PC-9 (cell line): ENCODE measurements at regions not wholly inside any gene's neighbourhood (a gene's known extent, or its start where the extent isn't known, plus 50 kb on each side); places are given as distances from the start of the nearest gene placed in this dataset.
"Not testable (repeated sequence)": the region's sequence is repeated elsewhere in the genome, so short reads cannot be mapped to it uniquely, and the experiment has no call there.

Source experiments
- BruUV-seq: library from RNA; stranded (reverse); fragments of 400-500 nt; replicated peaks from 2 replicates; lab custom pipeline; 2021; lab: Mats Ljungman, UMichigan
- CTCF ChIA-PET: fragments of 300-600 bp; sonication (Branson Sonifier 250); formaldehyde crosslinking; loops from one replicate; lab custom pipeline; 2022; ENCODE audit warnings: antibody characterized with exemption; lab: Charles Lee
- POLR2A ChIA-PET: fragments of 300-600 bp; sonication (Branson Sonifier 250); formaldehyde crosslinking; loops from one replicate; lab custom pipeline; 2022; ENCODE audit warnings: antibody characterized with exemption; ENCODE audit not compliant: unreplicated experiment; lab: Charles Lee
- DNase-seq, 2 experiments: peaks; one replicate each; pipeline versions ENCODE4 v3.0.0 to v3.0.0-alpha.2; 2015 to 2022; ENCODE audit warnings: mixed read lengths in 1 of 2
- H2AFZ ChIP-seq: fragments of 200-600 bp; sonication (generic); 2 replicates; pipeline ENCODE4 v1.8.1; 2017; ENCODE audit warnings: antibody characterized with exemption
- H3F3A ChIP-seq: fragments of 200-600 bp; sonication (generic); 2 replicates; pipeline ENCODE4 v1.8.1; 2017; ENCODE audit warnings: antibody characterized with exemption, mild to moderate bottlenecking, low read depth; ENCODE audit not compliant: insufficient read depth
- H3K27ac ChIP-seq: fragments of 200-600 bp; sonication (generic); 2 replicates; pipeline ENCODE4 v1.6.1; 2016; ENCODE audit warnings: mixed run types
- H3K27me3 ChIP-seq: fragments of 200-600 bp; sonication (generic); 2 replicates; pipeline ENCODE4 v1.6.1; 2016; ENCODE audit warnings: low read depth, mixed run types; ENCODE audit not compliant: insufficient read depth
- H3K36me3 ChIP-seq: fragments of 200-600 bp; sonication (generic); 2 replicates; pipeline ENCODE4 v1.6.1; 2016; ENCODE audit warnings: low read depth, mixed run types
- H3K4me1 ChIP-seq: fragments of 200-600 bp; sonication (generic); replicated peaks from 2 replicates; pipeline ENCODE4 v1.6.1; 2016; ENCODE audit warnings: mixed run types; ENCODE audit not compliant: insufficient read depth
- H3K4me2 ChIP-seq: fragments of 200-600 bp; sonication (generic); 2 replicates; pipeline ENCODE4 v1.6.1; 2017; ENCODE audit warnings: mixed run types
- H3K4me3 ChIP-seq: fragments of 200-600 bp; sonication (generic); 2 replicates; pipeline ENCODE4 v1.6.1; 2016; ENCODE audit warnings: mixed run types
- H3K79me2 ChIP-seq: fragments of 200-600 bp; sonication (generic); 2 replicates; pipeline ENCODE4 v1.6.1; 2017; ENCODE audit warnings: low read depth, mixed run types
- H3K9me2 ChIP-seq: fragments of 200-600 bp; sonication (generic); 2 replicates; pipeline ENCODE4 v1.8.1; 2017; ENCODE audit warnings: mild to moderate bottlenecking; ENCODE audit not compliant: insufficient read depth
- H3K9me3 ChIP-seq: fragments of 200-600 bp; sonication (generic); 2 replicates; pipeline ENCODE4 v1.8.1; 2016; ENCODE audit warnings: low read depth; ENCODE audit not compliant: insufficient read depth
- H4K20me1 ChIP-seq: fragments of 200-600 bp; sonication (generic); 2 replicates; pipeline ENCODE4 v1.8.1; 2017; ENCODE audit not compliant: insufficient read depth
- EZH2 ChIP-seq: fragments of 200-600 bp; sonication (generic); IDR thresholded peaks from 2 replicates; pipeline ENCODE4 v1.8.0; 2017; ENCODE audit warnings: antibody characterized with exemption, low read depth
- intact Hi-C: fragments of 100-400 bp; cut with micrococcal nuclease; formaldehyde crosslinking; loops from one replicate; pipeline ENCODE4 v1.10.0; 2022; ENCODE audit not compliant: unreplicated experiment
- TF ChIP-seq, protein P1 (sequence below): fragments of 200-600 bp; sonication (generic); conservative IDR thresholded peaks from 2 replicates; pipeline ENCODE4 v1.6.1; 2017; ENCODE audit warnings: mixed run types, antibody characterized with exemption, mild to moderate bottlenecking, moderate library complexity

DNA sequence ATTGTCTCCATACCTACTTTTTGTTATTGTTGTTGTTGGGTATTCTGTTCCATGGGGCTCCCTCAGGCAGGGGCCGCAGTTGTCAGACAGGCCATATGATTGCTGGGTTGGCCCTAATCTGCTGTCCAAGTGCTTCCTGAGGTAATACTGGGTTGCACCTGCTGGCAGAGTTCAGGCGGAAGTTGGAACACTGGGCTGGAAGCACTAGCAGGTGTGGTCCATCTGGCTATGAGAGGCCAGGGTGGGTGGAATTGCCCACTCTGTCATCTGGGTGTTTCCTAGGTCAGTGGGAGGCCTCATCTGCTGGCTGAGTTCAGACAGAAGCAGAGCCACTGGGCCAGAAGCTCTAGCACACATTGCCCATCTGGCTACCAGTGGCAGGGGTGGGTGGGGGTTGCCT lies 81.3 kb upstream of the NID2 start:
- Histone ChIP-seq H2AFZ (no peak overlapping the region), H3K4me2 (no peak overlapping the region), H3F3A (no peaks in the 10 kb centered on the region), H4K20me1 (no peaks in the 10 kb centered on the region), H3K4me1 (no peaks in the 10 kb centered on the region), H3K9me3 (no peaks in the 10 kb centered on the region), H3K79me2 (no peaks in the 10 kb centered on the region), H3K27ac (no peak overlapping the region), H3K4me3 (no peak overlapping the region), H3K36me3 (no peaks in the 10 kb centered on the region), H3K9me2 (no peaks in the 10 kb centered on the region; the same call in 1 of the 2 replicates), H3K27me3 (0 out of 2 replicates have a peak, but pooled peaks cover 3% of the 10 kb centered on the region)
- POLR2A ChIA-PET, result no interaction called here
- TF ChIP-seq, protein P1, sequence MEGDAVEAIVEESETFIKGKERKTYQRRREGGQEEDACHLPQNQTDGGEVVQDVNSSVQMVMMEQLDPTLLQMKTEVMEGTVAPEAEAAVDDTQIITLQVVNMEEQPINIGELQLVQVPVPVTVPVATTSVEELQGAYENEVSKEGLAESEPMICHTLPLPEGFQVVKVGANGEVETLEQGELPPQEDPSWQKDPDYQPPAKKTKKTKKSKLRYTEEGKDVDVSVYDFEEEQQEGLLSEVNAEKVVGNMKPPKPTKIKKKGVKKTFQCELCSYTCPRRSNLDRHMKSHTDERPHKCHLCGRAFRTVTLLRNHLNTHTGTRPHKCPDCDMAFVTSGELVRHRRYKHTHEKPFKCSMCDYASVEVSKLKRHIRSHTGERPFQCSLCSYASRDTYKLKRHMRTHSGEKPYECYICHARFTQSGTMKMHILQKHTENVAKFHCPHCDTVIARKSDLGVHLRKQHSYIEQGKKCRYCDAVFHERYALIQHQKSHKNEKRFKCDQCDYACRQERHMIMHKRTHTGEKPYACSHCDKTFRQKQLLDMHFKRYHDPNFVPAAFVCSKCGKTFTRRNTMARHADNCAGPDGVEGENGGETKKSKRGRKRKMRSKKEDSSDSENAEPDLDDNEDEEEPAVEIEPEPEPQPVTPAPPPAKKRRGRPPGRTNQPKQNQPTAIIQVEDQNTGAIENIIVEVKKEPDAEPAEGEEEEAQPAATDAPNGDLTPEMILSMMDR, result no peak
- TF ChIP-seq EZH2, result no peak
- BruUV-seq, result no TSS peak
- CTCF ChIA-PET, result no interaction called here
- no peak for DNase-seq
- intact Hi-C loops, result no loop called here

DNA sequence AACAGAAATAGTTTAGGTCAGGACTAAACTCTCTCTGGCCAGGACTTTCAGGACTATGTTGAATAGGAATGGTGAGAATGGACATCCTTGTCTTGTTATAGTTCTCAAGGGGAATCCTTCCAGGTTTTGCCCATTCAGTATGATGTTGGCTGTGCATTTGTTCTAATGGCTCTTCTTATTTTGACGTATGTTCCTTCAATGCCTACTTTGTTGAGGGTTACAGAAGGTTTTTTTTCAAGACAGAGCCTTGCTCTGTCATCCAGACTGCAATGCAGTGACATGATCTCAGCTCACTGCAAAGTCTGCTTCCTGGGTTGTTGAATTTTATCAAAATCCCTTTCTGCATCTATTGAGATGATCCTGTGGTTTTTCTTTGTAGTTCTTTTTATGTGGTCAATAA lies 79.5 kb upstream of the NID2 start:
- no peak for DNase-seq
- Histone ChIP-seq H3K27me3 (0 out of 2 replicates have a peak, but pooled peaks cover 3% of the 10 kb centered on the region), H3K4me3 (no peak overlapping the region), H3F3A (no peaks in the 10 kb centered on the region), H4K20me1 (no peaks in the 10 kb centered on the region), H3K9me2 (no peaks in the 10 kb centered on the region; the same call in 1 of the 2 replicates), H2AFZ (no peak overlapping the region), H3K9me3 (no peaks in the 10 kb centered on the region), H3K4me1 (no peaks in the 10 kb centered on the region), H3K36me3 (no peaks in the 10 kb centered on the region), H3K4me2 (no peak overlapping the region), H3K27ac (no peak overlapping the region), H3K79me2 (no peaks in the 10 kb centered on the region)
- intact Hi-C loops, result no loop called here
- POLR2A ChIA-PET, result no interaction called here
- TF ChIP-seq, protein P1, result no peak
- no peak for TF ChIP-seq EZH2
- no TSS peak for BruUV-seq
- CTCF ChIA-PET, result no interaction called here

DNA sequence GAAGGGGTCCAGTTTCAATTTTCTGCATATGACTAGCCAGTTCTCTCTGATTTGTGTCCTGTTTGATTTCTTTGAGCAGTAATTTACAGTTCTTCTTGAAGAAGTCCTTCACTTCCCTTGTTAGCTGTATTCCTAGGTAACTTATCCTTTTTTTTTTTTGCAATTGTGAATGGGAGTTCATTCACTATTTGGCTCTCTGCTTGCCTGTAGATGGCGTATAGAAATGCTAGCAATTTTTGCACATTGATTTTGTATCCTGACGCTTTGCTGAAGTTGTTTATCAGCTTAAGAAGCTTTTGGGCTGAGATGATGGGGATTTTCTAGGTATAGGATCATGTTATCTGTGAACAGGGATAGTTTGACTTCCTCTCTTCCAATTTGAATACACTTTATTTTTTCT lies 77.6 kb upstream of the NID2 start:
- Histone ChIP-seq H3F3A (no peaks in the 10 kb centered on the region), H3K27me3 (0 out of 2 replicates have a peak, but pooled peaks cover 3% of the 10 kb centered on the region), H3K9me2 (no peaks in the 10 kb centered on the region), H3K4me2 (no peak overlapping the region), H3K4me1 (no peaks in the 10 kb centered on the region), H3K36me3 (no peaks in the 10 kb centered on the region), H2AFZ (no peak overlapping the region), H3K9me3 (no peaks in the 10 kb centered on the region), H3K27ac (no peak overlapping the region), H3K79me2 (no peaks in the 10 kb centered on the region), H3K4me3 (no peak overlapping the region), H4K20me1 (no peaks in the 10 kb centered on the region)
- no peak for DNase-seq
- POLR2A ChIA-PET, result no interaction called here
- intact Hi-C loops, result no loop called here
- no peak for TF ChIP-seq EZH2
- TF ChIP-seq, protein P1, result no peak
- CTCF ChIA-PET, result no interaction called here
- BruUV-seq, result no TSS peak

DNA sequence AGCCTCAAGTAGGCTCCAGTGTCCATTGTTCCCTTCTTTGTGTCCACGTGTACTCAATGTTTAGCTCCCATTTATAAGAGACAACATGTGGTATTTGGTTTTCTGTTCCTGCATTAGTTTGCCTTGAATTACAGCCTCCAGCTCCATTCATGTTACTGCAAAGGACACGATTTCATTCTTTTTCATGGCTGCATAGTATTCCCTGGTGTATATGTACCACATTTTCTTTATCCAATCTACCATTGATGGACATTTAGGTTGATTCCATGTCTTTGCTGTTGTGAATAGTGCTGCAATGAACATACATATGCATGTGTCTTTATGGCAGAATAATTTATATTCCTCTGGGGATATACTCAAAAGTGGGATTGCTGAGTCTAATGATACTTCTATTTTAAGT lies 75.2 kb upstream of the NID2 start:
- BruUV-seq, H3K79me2 ChIP-seq, H2AFZ ChIP-seq, H3K36me3 ChIP-seq, H3K27me3 ChIP-seq, H3K4me1 ChIP-seq, POLR2A ChIA-PET, H3K9me3 ChIP-seq, CTCF ChIA-PET, H3K4me2 ChIP-seq, H3K27ac ChIP-seq, H3K4me3 ChIP-seq, intact Hi-C loops, H3K9me2 ChIP-seq, DNase-seq, H3F3A ChIP-seq, H4K20me1 ChIP-seq: not testable (repeated sequence)
